Fibroblast of lung (primary cell): ENCODE measurements at regions not wholly inside any gene's neighbourhood (a gene's known extent, or its start where the extent isn't known, plus 50 kb on each side); places are given as distances from the start of the nearest gene placed in this dataset.

Experiments used
- EZH2 ChIP-seq: IDR thresholded peaks from 2 replicates; pipeline ENCODE4 v1.5.1; 2012; ENCODE audit warnings: low read length, control low read depth, mild to moderate bottlenecking; ENCODE audit errors: missing control alignments
- TF ChIP-seq, protein P1 (sequence below), 2 donors: IDR thresholded peaks in 1 of 2; conservative IDR thresholded peaks in 1 of 2; 1 replicate in 1 of 2; 2 replicates in 1 of 2; pipeline ENCODE4 v1.5.1; 2011 to 2012; ENCODE audit warnings: low read length in 2 of 2, control low read depth in 1 of 2, inconsistent platforms in 1 of 2, low read depth in 1 of 2, mild to moderate bottlenecking in 1 of 2

- TF ChIP-seq, protein P1, sequence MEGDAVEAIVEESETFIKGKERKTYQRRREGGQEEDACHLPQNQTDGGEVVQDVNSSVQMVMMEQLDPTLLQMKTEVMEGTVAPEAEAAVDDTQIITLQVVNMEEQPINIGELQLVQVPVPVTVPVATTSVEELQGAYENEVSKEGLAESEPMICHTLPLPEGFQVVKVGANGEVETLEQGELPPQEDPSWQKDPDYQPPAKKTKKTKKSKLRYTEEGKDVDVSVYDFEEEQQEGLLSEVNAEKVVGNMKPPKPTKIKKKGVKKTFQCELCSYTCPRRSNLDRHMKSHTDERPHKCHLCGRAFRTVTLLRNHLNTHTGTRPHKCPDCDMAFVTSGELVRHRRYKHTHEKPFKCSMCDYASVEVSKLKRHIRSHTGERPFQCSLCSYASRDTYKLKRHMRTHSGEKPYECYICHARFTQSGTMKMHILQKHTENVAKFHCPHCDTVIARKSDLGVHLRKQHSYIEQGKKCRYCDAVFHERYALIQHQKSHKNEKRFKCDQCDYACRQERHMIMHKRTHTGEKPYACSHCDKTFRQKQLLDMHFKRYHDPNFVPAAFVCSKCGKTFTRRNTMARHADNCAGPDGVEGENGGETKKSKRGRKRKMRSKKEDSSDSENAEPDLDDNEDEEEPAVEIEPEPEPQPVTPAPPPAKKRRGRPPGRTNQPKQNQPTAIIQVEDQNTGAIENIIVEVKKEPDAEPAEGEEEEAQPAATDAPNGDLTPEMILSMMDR (conservative IDR thresholded peaks at IDR 0.05 in 1 of 2, IDR thresholded peaks at IDR 0.05 in 1 of 2; ENCODE audit: low read depth in 1 of 2, low read length in 2 of 2): no peak
- TF ChIP-seq EZH2: no peak
Measured at GRCh38 chr2:120961396-120961795, 225.7 kb downstream of the GLI2 start.
